PC-9 (cell line): ENCODE measurements at regions not wholly inside any gene's neighbourhood (a gene's known extent, or its start where the extent isn't known, plus 50 kb on each side); places are given as distances from the start of the nearest gene placed in this dataset.

Experiments used
- BruUV-seq: library from RNA; stranded (reverse); fragments of 400-500 nt; replicated peaks from 2 replicates; lab custom pipeline; 2021; lab: Mats Ljungman, UMichigan
- CTCF ChIA-PET: fragments of 300-600 bp; sonication (Branson Sonifier 250); formaldehyde crosslinking; loops from one replicate; lab custom pipeline; 2022; ENCODE audit warnings: antibody characterized with exemption; lab: Charles Lee
- POLR2A ChIA-PET: fragments of 300-600 bp; sonication (Branson Sonifier 250); formaldehyde crosslinking; loops from one replicate; lab custom pipeline; 2022; ENCODE audit warnings: antibody characterized with exemption; ENCODE audit not compliant: unreplicated experiment; lab: Charles Lee
- DNase-seq, 2 experiments: peaks; one replicate each; pipeline versions ENCODE4 v3.0.0 to v3.0.0-alpha.2; 2015 to 2022; ENCODE audit warnings: mixed read lengths in 1 of 2
- H2AFZ ChIP-seq: fragments of 200-600 bp; sonication (generic); 2 replicates; pipeline ENCODE4 v1.8.1; 2017; ENCODE audit warnings: antibody characterized with exemption
- H3F3A ChIP-seq: fragments of 200-600 bp; sonication (generic); 2 replicates; pipeline ENCODE4 v1.8.1; 2017; ENCODE audit warnings: antibody characterized with exemption, mild to moderate bottlenecking, low read depth; ENCODE audit not compliant: insufficient read depth
- H3K27ac ChIP-seq: fragments of 200-600 bp; sonication (generic); 2 replicates; pipeline ENCODE4 v1.6.1; 2016; ENCODE audit warnings: mixed run types
- H3K27me3 ChIP-seq: fragments of 200-600 bp; sonication (generic); 2 replicates; pipeline ENCODE4 v1.6.1; 2016; ENCODE audit warnings: low read depth, mixed run types; ENCODE audit not compliant: insufficient read depth
- H3K36me3 ChIP-seq: fragments of 200-600 bp; sonication (generic); 2 replicates; pipeline ENCODE4 v1.6.1; 2016; ENCODE audit warnings: low read depth, mixed run types
- H3K4me1 ChIP-seq: fragments of 200-600 bp; sonication (generic); replicated peaks from 2 replicates; pipeline ENCODE4 v1.6.1; 2016; ENCODE audit warnings: mixed run types; ENCODE audit not compliant: insufficient read depth
- H3K4me2 ChIP-seq: fragments of 200-600 bp; sonication (generic); 2 replicates; pipeline ENCODE4 v1.6.1; 2017; ENCODE audit warnings: mixed run types
- H3K4me3 ChIP-seq: fragments of 200-600 bp; sonication (generic); 2 replicates; pipeline ENCODE4 v1.6.1; 2016; ENCODE audit warnings: mixed run types
- H3K79me2 ChIP-seq: fragments of 200-600 bp; sonication (generic); 2 replicates; pipeline ENCODE4 v1.6.1; 2017; ENCODE audit warnings: low read depth, mixed run types
- H3K9me2 ChIP-seq: fragments of 200-600 bp; sonication (generic); 2 replicates; pipeline ENCODE4 v1.8.1; 2017; ENCODE audit warnings: mild to moderate bottlenecking; ENCODE audit not compliant: insufficient read depth
- H3K9me3 ChIP-seq: fragments of 200-600 bp; sonication (generic); 2 replicates; pipeline ENCODE4 v1.8.1; 2016; ENCODE audit warnings: low read depth; ENCODE audit not compliant: insufficient read depth
- H4K20me1 ChIP-seq: fragments of 200-600 bp; sonication (generic); 2 replicates; pipeline ENCODE4 v1.8.1; 2017; ENCODE audit not compliant: insufficient read depth
- EZH2 ChIP-seq: fragments of 200-600 bp; sonication (generic); IDR thresholded peaks from 2 replicates; pipeline ENCODE4 v1.8.0; 2017; ENCODE audit warnings: antibody characterized with exemption, low read depth
- intact Hi-C: fragments of 100-400 bp; cut with micrococcal nuclease; formaldehyde crosslinking; loops from one replicate; pipeline ENCODE4 v1.10.0; 2022; ENCODE audit not compliant: unreplicated experiment
- TF ChIP-seq, protein P1 (sequence below): fragments of 200-600 bp; sonication (generic); conservative IDR thresholded peaks from 2 replicates; pipeline ENCODE4 v1.6.1; 2017; ENCODE audit warnings: mixed run types, antibody characterized with exemption, mild to moderate bottlenecking, moderate library complexity

DNA sequence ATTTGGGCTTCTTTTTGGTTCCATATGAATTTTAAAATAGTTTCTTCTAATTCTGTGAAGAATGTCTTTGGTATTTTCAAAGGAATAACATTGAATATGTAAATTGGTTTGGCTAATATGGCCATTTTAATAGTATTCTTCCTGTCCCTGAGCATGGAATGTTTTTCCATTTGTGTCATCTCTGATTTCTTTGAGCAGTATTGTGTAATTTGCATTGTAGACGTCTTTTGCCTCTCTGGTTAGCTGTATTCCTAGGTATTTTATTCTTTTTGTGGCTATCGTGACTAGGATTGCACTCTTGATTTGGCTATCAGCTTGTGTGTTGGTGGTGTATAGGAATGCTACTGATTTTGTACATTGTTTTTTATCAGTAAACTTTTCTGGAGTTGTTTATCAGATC, 601.9 kb downstream of the SNAPC1 start:
- H3K4me1 ChIP-seq: no peaks in the 10 kb centered on the region
- intact Hi-C loops: no loop called here
- H3K9me2 ChIP-seq: no peaks in the 10 kb centered on the region
- ChIA-PET POLR2A (no interaction called here), CTCF (no interaction called here)
- no peaks in the 10 kb centered on the region for H3K79me2 ChIP-seq
- no peaks in the 10 kb centered on the region for H4K20me1 ChIP-seq
- H3K9me3 ChIP-seq: no peaks in the 10 kb centered on the region
- no peaks in the 10 kb centered on the region for H3K36me3 ChIP-seq
- TF ChIP-seq, protein P1, sequence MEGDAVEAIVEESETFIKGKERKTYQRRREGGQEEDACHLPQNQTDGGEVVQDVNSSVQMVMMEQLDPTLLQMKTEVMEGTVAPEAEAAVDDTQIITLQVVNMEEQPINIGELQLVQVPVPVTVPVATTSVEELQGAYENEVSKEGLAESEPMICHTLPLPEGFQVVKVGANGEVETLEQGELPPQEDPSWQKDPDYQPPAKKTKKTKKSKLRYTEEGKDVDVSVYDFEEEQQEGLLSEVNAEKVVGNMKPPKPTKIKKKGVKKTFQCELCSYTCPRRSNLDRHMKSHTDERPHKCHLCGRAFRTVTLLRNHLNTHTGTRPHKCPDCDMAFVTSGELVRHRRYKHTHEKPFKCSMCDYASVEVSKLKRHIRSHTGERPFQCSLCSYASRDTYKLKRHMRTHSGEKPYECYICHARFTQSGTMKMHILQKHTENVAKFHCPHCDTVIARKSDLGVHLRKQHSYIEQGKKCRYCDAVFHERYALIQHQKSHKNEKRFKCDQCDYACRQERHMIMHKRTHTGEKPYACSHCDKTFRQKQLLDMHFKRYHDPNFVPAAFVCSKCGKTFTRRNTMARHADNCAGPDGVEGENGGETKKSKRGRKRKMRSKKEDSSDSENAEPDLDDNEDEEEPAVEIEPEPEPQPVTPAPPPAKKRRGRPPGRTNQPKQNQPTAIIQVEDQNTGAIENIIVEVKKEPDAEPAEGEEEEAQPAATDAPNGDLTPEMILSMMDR: no peak
- TF ChIP-seq EZH2: no peak
- DNase-seq: no peak
- H2AFZ ChIP-seq: no peak overlapping the region
- no TSS peak for BruUV-seq
- no peak overlapping the region for H3K4me3 ChIP-seq
- H3K4me2 ChIP-seq: no peak overlapping the region
- H3F3A ChIP-seq: no peaks in the 10 kb centered on the region
- no peaks in the 10 kb centered on the region for H3K27me3 ChIP-seq
- H3K27ac ChIP-seq: no peak overlapping the region

DNA sequence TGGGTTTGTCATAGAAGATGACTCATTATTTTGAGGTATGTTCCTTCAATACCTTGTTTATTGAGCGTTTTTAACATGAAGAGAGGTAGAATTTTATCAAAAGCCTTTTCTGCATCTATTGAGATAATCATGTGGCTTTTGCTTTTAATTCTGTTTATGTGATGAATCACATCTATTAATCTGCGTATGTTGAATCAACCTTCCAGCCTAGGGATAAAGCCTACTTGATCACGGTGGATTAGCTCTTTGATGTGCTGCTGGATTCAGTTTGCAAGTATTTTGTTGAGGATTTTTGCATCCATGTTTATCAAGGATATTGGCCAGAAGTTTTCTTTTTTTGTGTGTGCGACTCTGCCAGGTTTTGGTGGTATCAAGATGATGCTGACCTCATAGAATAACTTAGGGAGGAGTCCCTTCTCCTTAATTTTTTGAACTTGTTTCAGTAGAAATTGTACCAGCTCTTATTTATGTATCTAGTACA, 602.6 kb downstream of the SNAPC1 start:
- H2AFZ ChIP-seq: no peak overlapping the region
- H3K79me2 ChIP-seq: no peaks in the 10 kb centered on the region
- no peaks in the 10 kb centered on the region for H3K9me3 ChIP-seq
- CTCF ChIA-PET: no interaction called here
- no peaks in the 10 kb centered on the region for H3K27me3 ChIP-seq
- no peak for DNase-seq
- H3K27ac ChIP-seq: no peak overlapping the region
- no peaks in the 10 kb centered on the region for H3K36me3 ChIP-seq
- H3K4me2 ChIP-seq: no peak overlapping the region
- no peaks in the 10 kb centered on the region for H3K4me1 ChIP-seq
- H3K4me3 ChIP-seq: no peak overlapping the region
- intact Hi-C loops: no loop called here
- no peaks in the 10 kb centered on the region for H3F3A ChIP-seq
- H4K20me1 ChIP-seq: no peaks in the 10 kb centered on the region
- H3K9me2 ChIP-seq: no peaks in the 10 kb centered on the region
- BruUV-seq: no TSS peak
- TF ChIP-seq, protein P1: no peak
- TF ChIP-seq EZH2: no peak
- POLR2A ChIA-PET: no interaction called here

DNA sequence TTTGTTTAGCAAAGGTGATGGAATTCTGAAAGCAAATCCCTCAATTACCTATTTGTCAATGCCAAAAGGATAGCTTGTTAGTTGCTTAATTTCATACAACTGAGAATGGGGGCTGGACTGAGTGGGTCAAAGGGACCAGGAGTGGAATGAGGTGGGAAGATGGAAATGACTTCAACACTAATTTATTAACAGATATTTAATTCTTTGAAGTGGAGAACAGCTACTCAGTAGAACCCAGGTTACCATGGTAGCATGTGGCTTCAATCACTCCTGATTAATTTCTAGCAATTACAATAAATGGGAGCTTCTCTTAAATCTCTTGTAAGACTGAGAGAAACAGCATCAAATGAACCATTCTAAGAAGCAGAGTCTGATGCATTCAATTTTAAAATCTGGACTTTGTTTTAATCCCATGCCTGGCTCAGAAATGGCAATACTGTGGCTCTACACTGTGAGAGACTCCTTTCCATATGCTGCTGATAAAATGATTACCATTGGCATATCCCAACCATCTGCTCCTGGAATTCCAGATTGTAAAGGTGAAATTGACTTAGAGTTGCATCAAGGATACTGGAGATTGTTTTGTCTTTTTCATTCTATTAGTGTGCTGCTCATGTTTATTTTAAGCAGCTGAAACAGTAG, 607.8 kb downstream of the SNAPC1 start:
- no peaks in the 10 kb centered on the region for H3K27me3 ChIP-seq
- TF ChIP-seq, protein P1: no peak
- no peak for TF ChIP-seq EZH2
- ChIA-PET POLR2A (no interaction called here), CTCF (no interaction called here)
- BruUV-seq: no TSS peak
- no peaks in the 10 kb centered on the region for H3F3A ChIP-seq
- H3K4me1 ChIP-seq: no peaks in the 10 kb centered on the region
- no peak overlapping the region for H3K27ac ChIP-seq
- H3K9me3 ChIP-seq: no peaks in the 10 kb centered on the region
- H3K9me2 ChIP-seq: no peaks in the 10 kb centered on the region
- H3K79me2 ChIP-seq: no peaks in the 10 kb centered on the region
- H4K20me1 ChIP-seq: no peaks in the 10 kb centered on the region
- no peak overlapping the region for H3K4me2 ChIP-seq
- no peaks in the 10 kb centered on the region for H3K36me3 ChIP-seq
- intact Hi-C loops: no loop called here
- H3K4me3 ChIP-seq: no peak overlapping the region
- DNase-seq: no peak
- H2AFZ ChIP-seq: no peak overlapping the region
